ENCODE measurements at regions not wholly inside any gene's neighbourhood (a gene's known extent, or its start where the extent isn't known, plus 50 kb on each side); places are given as distances from the start of the nearest gene placed in this dataset.

DNA sequence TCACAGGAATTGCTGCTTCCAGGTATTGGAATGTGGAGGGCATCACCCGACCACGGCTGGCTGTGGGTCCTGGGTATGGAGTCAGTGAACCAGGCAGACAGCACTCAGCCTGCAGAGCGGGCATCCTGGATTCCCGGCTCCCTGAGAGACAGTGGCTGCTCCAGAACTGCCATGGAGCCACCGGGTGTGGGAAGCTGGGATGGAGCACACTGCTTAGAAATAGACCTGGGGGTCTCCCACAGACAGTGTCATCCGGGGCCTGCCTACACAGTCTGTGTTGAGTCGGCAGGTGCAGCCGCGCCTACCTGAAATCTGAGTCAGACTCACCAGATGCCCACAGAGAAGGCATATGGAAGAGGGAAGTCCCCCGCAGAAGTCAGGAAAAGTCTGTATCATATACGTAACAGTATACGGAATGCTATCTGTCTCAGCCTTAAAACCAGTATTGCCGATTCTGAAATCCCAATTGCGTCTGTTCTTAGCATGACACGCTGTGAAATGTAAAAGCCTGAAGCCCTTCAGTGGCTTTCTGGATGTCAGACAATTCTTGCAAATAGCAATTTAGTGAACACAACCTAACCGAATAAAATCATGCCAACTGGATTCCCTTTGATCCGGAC lies 509.7 kb upstream of the MYT1L start:
- CTCF ChIA-PET, result no interaction called here
- H3K18ac ChIP-seq (ENCODE audit: low read depth, low read length), result no peak overlapping the region
- 89% methylated on average over 5 of the region's 17 CpGs; no CpG with 5 or more reads in 1 of the 2 experiments for WGBS, 2 experiments (ENCODE audit: extremely low coverage in 2 of 2, insufficient read length in 1 of 2)

More for the DNA sequence above, 509.7 kb upstream of the MYT1L start:
- H3K56ac ChIP-seq (ENCODE audit: extremely low read depth, insufficient read depth, low read length), result no peak overlapping the region
- no peak overlapping the region for H3K27ac ChIP-seq (ENCODE audit: insufficient read depth, low read length)
- no peak overlapping the region for H3K4me2 ChIP-seq (ENCODE audit: low read depth, low read length)
- intact Hi-C loops (cut with micrococcal nuclease) (no loop called here), dilution Hi-C loops (cut with HindIII; ENCODE audit: low sequenced_read_pairs, unreplicated experiment) (no loop called here), in situ Hi-C loops (cut with MboI; ENCODE audit: low sequenced_read_pairs) (no loop called here)
- H4K91ac ChIP-seq (ENCODE audit: insufficient read depth, low read depth, low read length), result no peak overlapping the region
- no peak overlapping the region for H2AK9ac ChIP-seq (replicated peaks; ENCODE audit: low read depth, low read length, poor library complexity)
- H2BK120ac ChIP-seq (ENCODE audit: low read depth, low read length), result no peak overlapping the region
- H2AFZ ChIP-seq (replicated peaks; ENCODE audit: low read length, poor library complexity), result no peak overlapping the region
- no peak overlapping the region for H4K8ac ChIP-seq (ENCODE audit: low read depth in 2 of 2, low read length in 2 of 2)
- H4K20me1 ChIP-seq (ENCODE audit: insufficient read depth, low read length), result no peaks in the 10 kb centered on the region
- no peak overlapping the region for H2BK5ac ChIP-seq (ENCODE audit: low read depth, low read length, poor library complexity, severe bottlenecking)
- no TSS peak for BruUV-seq (replicated peaks)
- ATAC-seq (ENCODE audit: low read depth) (no peak), DNase-seq (no peak)
- no peak for TF ChIP-seq CEBPB (IDR thresholded peaks at IDR 0.05; ENCODE audit: low read depth, low read length)
- no peak for TF ChIP-seq FOS (IDR thresholded peaks at IDR 0.05; ENCODE audit: low read depth, low read length)
- no peak for TF ChIP-seq RAD21 (IDR thresholded peaks at IDR 0.05; ENCODE audit: low read length)
- TF ChIP-seq CHD1 (IDR thresholded peaks at IDR 0.05; ENCODE audit: low read depth, low read length), result no peak
- no peak for TF ChIP-seq BHLHE40 (IDR thresholded peaks at IDR 0.05; ENCODE audit: low read depth, low read length)
- TF ChIP-seq RCOR1 (IDR thresholded peaks at IDR 0.05; ENCODE audit: insufficient replicate concordance, low read length), result no peak
- TF ChIP-seq SMC3 (IDR thresholded peaks at IDR 0.05; ENCODE audit: low read depth, low read length), result no peak
- TF ChIP-seq, protein P1, sequence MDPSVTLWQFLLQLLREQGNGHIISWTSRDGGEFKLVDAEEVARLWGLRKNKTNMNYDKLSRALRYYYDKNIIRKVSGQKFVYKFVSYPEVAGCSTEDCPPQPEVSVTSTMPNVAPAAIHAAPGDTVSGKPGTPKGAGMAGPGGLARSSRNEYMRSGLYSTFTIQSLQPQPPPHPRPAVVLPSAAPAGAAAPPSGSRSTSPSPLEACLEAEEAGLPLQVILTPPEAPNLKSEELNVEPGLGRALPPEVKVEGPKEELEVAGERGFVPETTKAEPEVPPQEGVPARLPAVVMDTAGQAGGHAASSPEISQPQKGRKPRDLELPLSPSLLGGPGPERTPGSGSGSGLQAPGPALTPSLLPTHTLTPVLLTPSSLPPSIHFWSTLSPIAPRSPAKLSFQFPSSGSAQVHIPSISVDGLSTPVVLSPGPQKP (IDR thresholded peaks at IDR 0.05; ENCODE audit: borderline replicate concordance, low read depth, low read length), result no peak
- no peak for TF ChIP-seq RFX5 (IDR thresholded peaks at IDR 0.05; ENCODE audit: low read depth, low read length)
- no peak for TF ChIP-seq CTCF (conservative IDR thresholded peaks at IDR 0.05; ENCODE audit: low read depth, low read length)
- TF ChIP-seq MAZ (IDR thresholded peaks at IDR 0.05; ENCODE audit: borderline replicate concordance, low read depth, low read length), result no peak
- no peak for TF ChIP-seq NFE2L2 (IDR thresholded peaks at IDR 0.05; ENCODE audit: low read depth, low read length)
- no peak for TF ChIP-seq USF2 (IDR thresholded peaks at IDR 0.05; ENCODE audit: low read depth, low read length)
- TF ChIP-seq MXI1 (IDR thresholded peaks at IDR 0.05; ENCODE audit: borderline replicate concordance, low read depth, low read length), result no peak
- TF ChIP-seq POLR2A (IDR thresholded peaks at IDR 0.05; ENCODE audit: low read depth, low read length), result no peak
- no peak for TF ChIP-seq MAFK (IDR thresholded peaks at IDR 0.05; ENCODE audit: low read depth, low read length)
- no peaks in the 10 kb centered on the region for H3K36me3 ChIP-seq (ENCODE audit: control insufficient read depth, insufficient read depth, low read length)
- no peak overlapping the region for H3K9ac ChIP-seq (ENCODE audit: low read depth, low read length)
- no peak overlapping the region for H2BK15ac ChIP-seq (ENCODE audit: low read depth, low read length)
- no peaks in the 10 kb centered on the region for H3K27me3 ChIP-seq (ENCODE audit: control insufficient read depth, insufficient read depth, low read length)
- H3K79me1 ChIP-seq (ENCODE audit: low read depth in 1 of 2, low read length in 2 of 2), result no peaks in the 10 kb centered on the region
- no peak overlapping the region for H2AK5ac ChIP-seq (ENCODE audit: low read depth, low read length)
- peaks cover 72% of the 10 kb centered on the region for H3K9me3 ChIP-seq (ENCODE audit: control insufficient read depth, insufficient read depth, low read length)
- H3K4me1 ChIP-seq (ENCODE audit: control insufficient read depth, insufficient read depth, low read length), result no peaks in the 10 kb centered on the region
- H2BK20ac ChIP-seq (ENCODE audit: low read depth, low read length), result no peak overlapping the region
- no peak overlapping the region for H3K4me3 ChIP-seq (ENCODE audit: insufficient read depth, low read depth, low read length)
- H3K23ac ChIP-seq (ENCODE audit: low read depth, low read length), result no peak overlapping the region
- no peak overlapping the region for H3K4ac ChIP-seq (ENCODE audit: low read depth, low read length)
- no peak overlapping the region for H3K14ac ChIP-seq (replicated peaks; ENCODE audit: low read depth, low read length)
- H4K5ac ChIP-seq (ENCODE audit: low read depth, low read length), result no peak overlapping the region
- POLR2A ChIA-PET (ENCODE audit: unreplicated experiment), result no interaction called here
- no peaks in the 10 kb centered on the region for H3K9me1 ChIP-seq (ENCODE audit: insufficient read depth, low read length)
